Keratinocyte (primary cell): ENCODE measurements at regions not wholly inside any gene's neighbourhood (a gene's known extent, or its start where the extent isn't known, plus 50 kb on each side); places are given as distances from the start of the nearest gene placed in this dataset.

Experiments
- CTCF ChIP-seq, 3 experiments: IDR thresholded peaks in 1 of 3; conservative IDR thresholded peaks in 1 of 3; optimal IDR thresholded peaks in 1 of 3; 2 replicates in 2 of 3; 3 replicates in 1 of 3; pipeline versions ENCODE3 to v1.5.1; 2011; ENCODE audit warnings: low read length in 3 of 3, mild to moderate bottlenecking in 3 of 3, moderate library complexity in 2 of 3, control low read depth in 1 of 3, inconsistent platforms in 1 of 3; ENCODE audit not compliant: insufficient read depth in 2 of 3; ENCODE audit errors: extremely low read depth in 1 of 3
- EZH2 ChIP-seq: IDR thresholded peaks from one replicate; pipeline ENCODE4 v1.6.1; 2012; ENCODE audit warnings: inconsistent platforms, mild to moderate bottlenecking, low read length, moderate library complexity

GRCh38 chr1:38186566-38186965, 140.0 kb upstream of the POU3F1 start:
- TF ChIP-seq CTCF (optimal IDR thresholded peaks at IDR 0.05 in 1 of 3, IDR thresholded peaks at IDR 0.05 in 1 of 3, conservative IDR thresholded peaks at IDR 0.05 in 1 of 3; ENCODE audit: extremely low read depth in 1 of 3, insufficient read depth in 2 of 3, low read length in 3 of 3) (no peak), EZH2 (no peak)
